Sigmoid colon (tissue), 6 donors: ENCODE measurements at regions not wholly inside any gene's neighbourhood (a gene's known extent, or its start where the extent isn't known, plus 50 kb on each side); places are given as distances from the start of the nearest gene placed in this dataset.

Source experiments
- DNase-seq: peaks from one replicate; pipeline ENCODE4 v3.0.0-alpha.2; 2019
- H3K27ac ChIP-seq, 4 donors: fragments of 200-600 bp; sonication (generic); one replicate each; pipeline ENCODE4 v1.5.1; 2016 to 2019; ENCODE audit warnings: mild to moderate bottlenecking in 1 of 4
- H3K27me3 ChIP-seq, 3 donors: fragments of 200-600 bp; sonication (generic); one replicate each; pipeline ENCODE4 v1.5.1; 2019; ENCODE audit warnings: mild to moderate bottlenecking in 1 of 3
- H3K36me3 ChIP-seq, 4 donors: fragments of 200-600 bp; sonication (generic); one replicate each; pipeline ENCODE4 v1.5.1; 2016 to 2019
- H3K4me1 ChIP-seq, 4 donors: fragments of 200-600 bp; sonication (generic); one replicate each; pipeline ENCODE4 v1.5.1; 2017 to 2019
- H3K4me3 ChIP-seq, 4 donors: fragments of 200-600 bp; sonication (generic); one replicate each; pipeline ENCODE4 v1.5.1; 2017 to 2019; ENCODE audit warnings: mild to moderate bottlenecking in 2 of 4, moderate library complexity in 1 of 4
- H3K9me3 ChIP-seq, 4 donors: fragments of 200-600 bp in 3 of 4; sonication (generic) in 3 of 4; one replicate each; pipeline versions ENCODE4 v1.5.1 to v1.6.1; 2013 to 2019
- EP300 ChIP-seq, 4 donors: sonication (generic); formaldehyde crosslinking; IDR thresholded peaks; one replicate each; pipeline ENCODE4 v1.6.1; 2017; ENCODE audit warnings: antibody characterized with exemption in 4 of 4
- POLR2A ChIP-seq, 2 donors: fragments of 450-650 bp; IDR thresholded peaks; one replicate each; pipeline ENCODE4 v1.6.1; 2016; ENCODE audit warnings: antibody characterized with exemption in 2 of 2, mild to moderate bottlenecking in 2 of 2, moderate library complexity in 2 of 2
- POLR2AphosphoS5 ChIP-seq, 4 donors: sonication (generic); formaldehyde crosslinking; IDR thresholded peaks; one replicate each; pipeline ENCODE4 v1.6.1; 2017; ENCODE audit warnings: antibody characterized with exemption in 4 of 4
- whole genome bisulfite sequencing, 2 donors: extraction: QIAGEN DNeasy Blood & Tissue Kit; methylation state at CpG; one replicate each; pipeline ENCODE4 v1.1.7; 2013; 5-methylcytosine and 5-hydroxymethylcytosine counted together
- intact Hi-C: fragments of 100-400 bp; cut with DNase I; formaldehyde crosslinking; loops from one replicate; pipeline ENCODE4 v1.15.1; 2023
- TF ChIP-seq, protein P1 (sequence below), 4 experiments: fragments of 450-650 bp in 3 of 4; fragments of 200-600 bp in 1 of 4; IDR thresholded peaks; one replicate each; pipeline ENCODE4 v1.5.1; 2016 to 2019; ENCODE audit warnings: antibody characterized with exemption in 4 of 4, mild to moderate bottlenecking in 3 of 4, moderate library complexity in 2 of 4
- donor health status: healthy with polysubstance abuse.
- donor health status: healthy.

- DNase-seq, result no peak
- no peak overlapping the region for H3K4me3 ChIP-seq
- H3K36me3 ChIP-seq, result no peaks in the 10 kb centered on the region
- H3K4me1 ChIP-seq, result peaks cover 0 to 19% (median 13%) of the 10 kb centered on the region in 4 donors
- H3K27me3 ChIP-seq, result no peaks in the 10 kb centered on the region
- TF ChIP-seq EP300 (IDR thresholded peaks at IDR 0.05) (no peak), POLR2AphosphoS5 (IDR thresholded peaks at IDR 0.05) (no peak), POLR2A (IDR thresholded peaks at IDR 0.05) (no peak)
- TF ChIP-seq, protein P1, sequence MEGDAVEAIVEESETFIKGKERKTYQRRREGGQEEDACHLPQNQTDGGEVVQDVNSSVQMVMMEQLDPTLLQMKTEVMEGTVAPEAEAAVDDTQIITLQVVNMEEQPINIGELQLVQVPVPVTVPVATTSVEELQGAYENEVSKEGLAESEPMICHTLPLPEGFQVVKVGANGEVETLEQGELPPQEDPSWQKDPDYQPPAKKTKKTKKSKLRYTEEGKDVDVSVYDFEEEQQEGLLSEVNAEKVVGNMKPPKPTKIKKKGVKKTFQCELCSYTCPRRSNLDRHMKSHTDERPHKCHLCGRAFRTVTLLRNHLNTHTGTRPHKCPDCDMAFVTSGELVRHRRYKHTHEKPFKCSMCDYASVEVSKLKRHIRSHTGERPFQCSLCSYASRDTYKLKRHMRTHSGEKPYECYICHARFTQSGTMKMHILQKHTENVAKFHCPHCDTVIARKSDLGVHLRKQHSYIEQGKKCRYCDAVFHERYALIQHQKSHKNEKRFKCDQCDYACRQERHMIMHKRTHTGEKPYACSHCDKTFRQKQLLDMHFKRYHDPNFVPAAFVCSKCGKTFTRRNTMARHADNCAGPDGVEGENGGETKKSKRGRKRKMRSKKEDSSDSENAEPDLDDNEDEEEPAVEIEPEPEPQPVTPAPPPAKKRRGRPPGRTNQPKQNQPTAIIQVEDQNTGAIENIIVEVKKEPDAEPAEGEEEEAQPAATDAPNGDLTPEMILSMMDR (IDR thresholded peaks at IDR 0.05), result no peak
- WGBS, 2 donors, result 73 to 83% methylated on average over 9 of the region's 9 CpGs
- H3K9me3 ChIP-seq, result no peaks in the 10 kb centered on the region
- intact Hi-C loops, result no loop called here
- H3K27ac ChIP-seq, result peak overlapping the region in 3 of 4 donors; percentile 42 to 59 (median 55)
Observed at GRCh38 chr12:124632519-124632984, 65.1 kb upstream of the NCOR2 start.

DNA sequence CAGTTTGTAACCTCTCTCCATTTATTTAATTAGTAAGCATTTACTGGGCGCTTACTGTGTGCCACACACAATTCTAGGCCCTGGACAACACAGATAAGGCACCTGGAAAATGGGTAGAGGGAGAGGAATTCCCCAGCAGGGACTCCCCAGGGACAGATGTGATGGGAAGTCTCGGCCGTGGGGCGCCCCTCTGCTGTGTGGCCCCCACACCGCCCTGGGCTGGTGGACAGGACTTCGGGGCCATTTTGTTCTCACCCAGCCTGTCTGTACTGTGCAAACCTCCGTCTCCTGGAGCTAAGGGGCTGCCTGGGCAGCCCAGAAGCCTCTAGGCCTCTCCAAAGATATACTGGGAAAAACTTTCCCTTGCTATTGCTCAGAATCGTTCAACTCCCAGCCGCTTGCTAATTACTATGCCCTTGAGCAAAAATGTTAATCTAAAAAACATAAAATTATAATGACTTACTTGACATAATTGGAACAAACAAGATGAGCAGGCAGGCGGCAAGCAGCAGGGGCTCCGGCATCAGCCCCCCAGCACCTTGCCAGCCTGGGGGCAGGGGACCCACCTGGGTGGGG is 64.4 kb upstream of the NCOR2 start:
- Histone ChIP-seq H3K36me3 (no peaks in the 10 kb centered on the region), H3K9me3 (no peaks in the 10 kb centered on the region), H3K4me1 (peaks cover 0 to 20% (median 13%) of the 10 kb centered on the region in 4 donors), H3K27me3 (no peaks in the 10 kb centered on the region), H3K27ac (peak overlapping the region in 3 of 4 donors; percentile 42 to 59 (median 55)), H3K4me3 (no peak overlapping the region)
- WGBS, 2 donors, result 88 to 94% methylated on average over 11 of the region's 11 CpGs
- intact Hi-C loops, result no loop called here
- TF ChIP-seq EP300 (IDR thresholded peaks at IDR 0.05) (no peak), POLR2AphosphoS5 (IDR thresholded peaks at IDR 0.05) (no peak), POLR2A (IDR thresholded peaks at IDR 0.05) (no peak)
- TF ChIP-seq, protein P1 (IDR thresholded peaks at IDR 0.05), result no peak
- DNase-seq, result no peak

GRCh38 chr12:124630791-124631313 is 63.4 kb upstream of the NCOR2 start:
- Histone ChIP-seq H3K4me3 (no peak overlapping the region), H3K9me3 (no peaks in the 10 kb centered on the region), H3K36me3 (no peaks in the 10 kb centered on the region), H3K27me3 (no peaks in the 10 kb centered on the region), H3K27ac (no peak overlapping the region), H3K4me1 (peaks cover 0 to 20% (median 16%) of the 10 kb centered on the region in 4 donors)
- no peak for TF ChIP-seq POLR2A (IDR thresholded peaks at IDR 0.05)
- TF ChIP-seq, protein P1 (IDR thresholded peaks at IDR 0.05), result no peak
- no peak for TF ChIP-seq EP300 (IDR thresholded peaks at IDR 0.05)
- no peak for TF ChIP-seq POLR2AphosphoS5 (IDR thresholded peaks at IDR 0.05)
- 91 to 92% methylated on average over 15 of the region's 15 CpGs for WGBS, 2 donors
- DNase-seq, result no peak
- intact Hi-C loops, result no loop called here

GRCh38 chr12:124629789-124630480 is 62.5 kb upstream of the NCOR2 start:
- Histone ChIP-seq H3K9me3 (no peaks in the 10 kb centered on the region), H3K36me3 (no peaks in the 10 kb centered on the region), H3K4me1 (peaks cover 0 to 28% (median 18%) of the 10 kb centered on the region in 4 donors), H3K4me3 (no peak overlapping the region), H3K27me3 (no peaks in the 10 kb centered on the region), H3K27ac (peak overlapping the region in 1 of 4 donors; percentile 19)
- intact Hi-C loops, result no loop called here
- TF ChIP-seq, protein P1 (IDR thresholded peaks at IDR 0.05), result no peak
- TF ChIP-seq EP300 (IDR thresholded peaks at IDR 0.05) (no peak), POLR2AphosphoS5 (IDR thresholded peaks at IDR 0.05) (no peak), POLR2A (IDR thresholded peaks at IDR 0.05) (no peak)
- no peak for DNase-seq
- WGBS, 2 donors, result 92 to 95% methylated on average over 12 of the region's 12 CpGs
